Esophagus squamous epithelium (tissue), 5 donors: ENCODE measurements at regions not wholly inside any gene's neighbourhood (a gene's known extent, or its start where the extent isn't known, plus 50 kb on each side); places are given as distances from the start of the nearest gene placed in this dataset.
"Not testable (repeated sequence)": the region's sequence is repeated elsewhere in the genome, so short reads cannot be mapped to it uniquely, and the experiment has no call there.

Experiments
- DNase-seq: peaks from one replicate; lab custom pipeline; 2025; lab: John Stamatoyannopoulos, UW
- H3K27ac ChIP-seq, 4 donors: fragments of 200-600 bp; sonication (generic); one replicate each; pipeline ENCODE4 v1.5.1; 2016 to 2019; ENCODE audit warnings: mild to moderate bottlenecking in 1 of 4
- H3K27me3 ChIP-seq, 4 donors: fragments of 200-600 bp; sonication (generic); 1 replicate in 3 of 4; 2 replicates in 1 of 4; pipeline versions ENCODE4 v1.5.1 to v1.6.0; 2017 to 2021; ENCODE audit warnings: antibody characterized with exemption in 1 of 4
- H3K36me3 ChIP-seq, 3 donors: fragments of 200-600 bp; sonication (generic); one replicate each; pipeline ENCODE4 v1.5.1; 2016 to 2019
- H3K4me1 ChIP-seq, 3 donors: fragments of 200-600 bp; sonication (generic); one replicate each; pipeline ENCODE4 v1.5.1; 2017 to 2019
- H3K4me3 ChIP-seq, 4 donors: fragments of 200-600 bp; sonication (generic); 1 replicate in 3 of 4; 2 replicates in 1 of 4; pipeline ENCODE4 v1.5.1; 2016 to 2019; ENCODE audit warnings: mild to moderate bottlenecking in 2 of 4, moderate library complexity in 1 of 4
- H3K9me3 ChIP-seq, 3 donors: fragments of 200-600 bp; sonication (generic); one replicate each; pipeline ENCODE4 v1.5.1; 2016 to 2019
- POLR2A ChIP-seq, 4 donors: fragments of 450-650 bp; IDR thresholded peaks; one replicate each; pipeline ENCODE4 v1.6.1; 2017; ENCODE audit warnings: antibody characterized with exemption in 4 of 4, mild to moderate bottlenecking in 4 of 4, moderate library complexity in 3 of 4
- WGBS, 2 donors: methylation state at CpG; one replicate each; pipeline ENCODE4 v1.1.5; 2018; 5-methylcytosine and 5-hydroxymethylcytosine counted together
- intact Hi-C: fragments of 100-400 bp; cut with DNase I; formaldehyde crosslinking; loops from one replicate; pipeline ENCODE4 v1.15.0; 2022
- small RNA-seq, 4 donors: library from RNA; depleted of rRNA; stranded (forward); fragments of <200 nt; gene quantifications; one replicate each; pipeline ENCODE3, GENCODE V24; 2016
- TF ChIP-seq, protein P1 (sequence below), 6 experiments: fragments of 450-650 bp in 4 of 6; fragments of 200-600 bp in 2 of 6; sonication (generic) in 2 of 6; IDR thresholded peaks; one replicate each; pipeline ENCODE4 v1.5.1; 2016 to 2019; ENCODE audit warnings: antibody characterized with exemption in 6 of 6, mild to moderate bottlenecking in 4 of 6, moderate library complexity in 4 of 6
- donor health status: DM: yes; HTN: yes; CAD: no.

- TF ChIP-seq, protein P1, sequence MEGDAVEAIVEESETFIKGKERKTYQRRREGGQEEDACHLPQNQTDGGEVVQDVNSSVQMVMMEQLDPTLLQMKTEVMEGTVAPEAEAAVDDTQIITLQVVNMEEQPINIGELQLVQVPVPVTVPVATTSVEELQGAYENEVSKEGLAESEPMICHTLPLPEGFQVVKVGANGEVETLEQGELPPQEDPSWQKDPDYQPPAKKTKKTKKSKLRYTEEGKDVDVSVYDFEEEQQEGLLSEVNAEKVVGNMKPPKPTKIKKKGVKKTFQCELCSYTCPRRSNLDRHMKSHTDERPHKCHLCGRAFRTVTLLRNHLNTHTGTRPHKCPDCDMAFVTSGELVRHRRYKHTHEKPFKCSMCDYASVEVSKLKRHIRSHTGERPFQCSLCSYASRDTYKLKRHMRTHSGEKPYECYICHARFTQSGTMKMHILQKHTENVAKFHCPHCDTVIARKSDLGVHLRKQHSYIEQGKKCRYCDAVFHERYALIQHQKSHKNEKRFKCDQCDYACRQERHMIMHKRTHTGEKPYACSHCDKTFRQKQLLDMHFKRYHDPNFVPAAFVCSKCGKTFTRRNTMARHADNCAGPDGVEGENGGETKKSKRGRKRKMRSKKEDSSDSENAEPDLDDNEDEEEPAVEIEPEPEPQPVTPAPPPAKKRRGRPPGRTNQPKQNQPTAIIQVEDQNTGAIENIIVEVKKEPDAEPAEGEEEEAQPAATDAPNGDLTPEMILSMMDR (IDR thresholded peaks at IDR 0.05): no peak
- TF ChIP-seq POLR2A (IDR thresholded peaks at IDR 0.05): no peak
- H3K36me3 ChIP-seq: no peaks in the 10 kb centered on the region
- no peaks in the 10 kb centered on the region for H3K4me1 ChIP-seq
- no peak overlapping the region for H3K27ac ChIP-seq
- DNase-seq: no peak
- H3K4me3 ChIP-seq: no peak overlapping the region
- intact Hi-C loops: no loop called here
- no peaks in the 10 kb centered on the region for H3K27me3 ChIP-seq
- WGBS, 2 donors: 80 to 82% methylated on average over 5 of the region's 5 CpGs
- H3K9me3 ChIP-seq: peaks cover 4 to 91% (median 46%) of the 10 kb centered on the region in 3 donors
These were observed 385.5 kb downstream of the ALG10 start for GRCh38 chr12:34407813-34408212.

DNA sequence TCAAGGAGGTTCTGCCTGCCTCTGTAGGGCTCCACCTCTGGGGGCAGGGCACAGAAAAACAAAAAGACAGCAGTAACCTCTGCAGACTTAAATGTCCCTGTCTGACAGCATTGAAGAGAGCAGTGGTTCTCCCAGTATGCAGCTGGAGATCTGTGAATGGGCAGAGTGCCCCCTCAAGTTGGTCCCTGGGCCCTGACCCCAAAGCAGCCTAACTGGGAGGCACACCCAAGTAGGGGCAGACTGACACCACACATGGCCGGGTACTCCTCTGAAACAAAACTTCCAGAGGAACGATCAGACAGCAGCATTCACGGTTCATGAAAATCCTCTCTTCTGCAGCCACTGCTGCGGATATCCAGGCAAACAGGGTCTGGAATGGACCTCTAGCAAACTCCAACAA, 409.2 kb downstream of the ALG10 start:
- 0 to 79% methylated on average over 1 to 4 of the region's 4 CpGs for WGBS, 2 donors
- DNase-seq, H3K4me1 ChIP-seq, H3K27me3 ChIP-seq, H3K27ac ChIP-seq, intact Hi-C loops, H3K4me3 ChIP-seq, H3K36me3 ChIP-seq: not testable (repeated sequence)
- H3K9me3 ChIP-seq: peaks cover 0 to 35% (median 18%) of the 10 kb centered on the region in 3 donors

Small RNA genes lying in the stretch of these regions (small RNA-seq; reads per million reads assigned to genes)
- gene RNA5SP357: 0.85 to 2.3 (median 2.1) reads per million in 4 donors
